Neutrophil (primary cell): ENCODE measurements at regions not wholly inside any gene's neighbourhood (a gene's known extent, or its start where the extent isn't known, plus 50 kb on each side); places are given as distances from the start of the nearest gene placed in this dataset.

Experiments
- H3K27ac ChIP-seq: fragments of 200-600 bp; sonication (generic); 2 replicates; pipeline ENCODE4 v1.5.1; 2016; ENCODE audit warnings: mild to moderate bottlenecking, moderate library complexity
- H3K27me3 ChIP-seq: fragments of 200-600 bp; sonication (generic); 2 replicates; pipeline ENCODE4 v1.6.0; 2016; ENCODE audit warnings: mild to moderate bottlenecking
- H3K36me3 ChIP-seq: fragments of 200-600 bp; sonication (generic); 2 replicates; pipeline ENCODE4 v1.5.1; 2017
- H3K4me1 ChIP-seq, 2 experiments: fragments of 200-600 bp in 1 of 2; sonication (generic) in 1 of 2; 1 replicate in 1 of 2; 2 replicates in 1 of 2; pipeline versions ENCODE4 v1.5.1 to v1.6.1; 2013 to 2016; ENCODE audit warnings: low read depth in 1 of 2, low read length in 1 of 2, mild to moderate bottlenecking in 1 of 2, moderate library complexity in 1 of 2; ENCODE audit not compliant: control insufficient read depth in 1 of 2, insufficient read depth in 1 of 2
- H3K4me3 ChIP-seq, 2 experiments: fragments of 200-600 bp in 1 of 2; sonication (generic) in 1 of 2; 1 replicate in 1 of 2; 2 replicates in 1 of 2; pipeline ENCODE4 v1.5.1; 2013 to 2016; ENCODE audit warnings: low read depth in 1 of 2, low read length in 1 of 2, mild to moderate bottlenecking in 1 of 2, moderate library complexity in 1 of 2
- H3K9me3 ChIP-seq: fragments of 200-600 bp; sonication (generic); 2 replicates; pipeline ENCODE4 v1.5.1; 2016
- TF ChIP-seq, protein P1 (sequence below): fragments of 200-600 bp; sonication (generic); IDR thresholded peaks from 2 replicates; pipeline ENCODE4 v1.5.1; 2016; ENCODE audit warnings: antibody characterized with exemption

DNA sequence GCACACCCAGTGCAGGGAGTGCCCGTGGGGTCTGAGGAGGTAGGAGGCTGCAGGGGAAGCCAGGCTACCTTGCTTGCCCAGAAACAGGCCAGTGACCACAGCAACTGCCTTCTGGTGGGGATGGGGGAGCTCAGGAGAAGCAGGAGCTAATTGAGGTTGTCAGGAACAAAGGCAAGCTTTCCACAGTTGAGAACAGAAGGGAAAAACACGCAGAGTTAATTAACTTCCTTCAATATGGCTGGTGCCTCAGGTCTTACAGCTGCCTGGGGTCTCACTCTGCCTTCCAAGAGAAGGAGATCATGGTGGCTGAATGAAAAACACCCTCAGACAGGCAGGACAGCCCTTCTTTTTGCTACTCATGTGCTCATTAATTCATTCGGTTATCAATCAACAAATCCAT is 127.9 kb upstream of the SYT13 start:
- TF ChIP-seq, protein P1, sequence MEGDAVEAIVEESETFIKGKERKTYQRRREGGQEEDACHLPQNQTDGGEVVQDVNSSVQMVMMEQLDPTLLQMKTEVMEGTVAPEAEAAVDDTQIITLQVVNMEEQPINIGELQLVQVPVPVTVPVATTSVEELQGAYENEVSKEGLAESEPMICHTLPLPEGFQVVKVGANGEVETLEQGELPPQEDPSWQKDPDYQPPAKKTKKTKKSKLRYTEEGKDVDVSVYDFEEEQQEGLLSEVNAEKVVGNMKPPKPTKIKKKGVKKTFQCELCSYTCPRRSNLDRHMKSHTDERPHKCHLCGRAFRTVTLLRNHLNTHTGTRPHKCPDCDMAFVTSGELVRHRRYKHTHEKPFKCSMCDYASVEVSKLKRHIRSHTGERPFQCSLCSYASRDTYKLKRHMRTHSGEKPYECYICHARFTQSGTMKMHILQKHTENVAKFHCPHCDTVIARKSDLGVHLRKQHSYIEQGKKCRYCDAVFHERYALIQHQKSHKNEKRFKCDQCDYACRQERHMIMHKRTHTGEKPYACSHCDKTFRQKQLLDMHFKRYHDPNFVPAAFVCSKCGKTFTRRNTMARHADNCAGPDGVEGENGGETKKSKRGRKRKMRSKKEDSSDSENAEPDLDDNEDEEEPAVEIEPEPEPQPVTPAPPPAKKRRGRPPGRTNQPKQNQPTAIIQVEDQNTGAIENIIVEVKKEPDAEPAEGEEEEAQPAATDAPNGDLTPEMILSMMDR: no peak
- Histone ChIP-seq H3K9me3 (no peaks in the 10 kb centered on the region), H3K27me3 (peaks cover 84% of the 10 kb centered on the region), H3K36me3 (no peaks in the 10 kb centered on the region), H3K4me1 (no peaks in the 10 kb centered on the region), H3K4me3 (no peak overlapping the region), H3K27ac (no peak overlapping the region)

DNA sequence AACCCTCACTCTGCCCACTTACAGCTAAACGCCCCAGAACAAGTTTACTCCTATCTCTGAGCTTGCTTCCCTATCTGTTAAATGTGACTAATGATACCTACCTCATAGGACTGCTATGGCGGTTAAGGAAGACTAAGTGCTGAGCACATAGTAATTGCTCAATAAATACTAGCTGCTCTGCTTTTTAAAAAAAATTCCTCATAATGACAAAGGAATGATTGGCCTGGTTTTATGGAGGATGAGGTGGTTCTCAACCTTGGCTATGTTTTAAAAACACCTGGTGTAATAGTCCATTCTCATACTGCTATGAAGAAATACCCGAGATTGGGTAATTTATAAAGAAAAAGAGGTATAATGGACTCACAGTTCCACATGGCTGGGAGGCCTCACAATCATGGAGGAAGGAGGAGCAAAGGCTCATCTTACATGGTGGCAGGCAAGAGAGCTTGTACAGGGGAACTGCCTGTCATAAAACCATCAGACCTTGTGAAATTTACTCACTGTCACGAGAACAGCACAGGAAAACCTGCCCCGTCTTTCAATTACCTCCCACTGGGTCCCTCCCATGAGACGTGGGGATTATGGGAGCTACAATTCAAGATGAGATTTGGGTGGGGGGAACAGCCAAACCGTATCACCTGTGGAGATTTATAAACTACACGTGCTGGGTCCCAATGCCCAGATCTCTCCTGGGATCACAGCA is 127.2 kb upstream of the SYT13 start:
- no peak overlapping the region for H3K27ac ChIP-seq

DNA sequence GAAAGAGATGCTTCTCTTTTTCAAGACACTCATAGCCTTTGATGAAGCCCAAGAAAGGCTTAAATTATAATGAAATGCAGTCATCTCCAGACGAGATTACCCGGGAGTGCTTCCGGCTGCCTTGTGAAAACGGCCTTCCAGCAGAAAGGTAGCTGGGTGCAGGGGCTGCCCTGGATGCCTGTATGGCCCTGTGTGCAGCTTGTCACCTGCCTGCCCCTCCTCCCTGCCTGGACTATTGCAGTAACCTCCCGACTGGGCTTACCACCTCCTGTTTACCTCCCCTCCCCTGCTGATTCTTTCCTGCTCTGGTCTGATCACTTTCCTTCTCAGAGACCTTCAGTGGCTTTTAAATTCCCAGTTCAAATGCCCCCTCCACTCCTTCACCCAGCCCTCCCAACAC is 126.4 kb upstream of the SYT13 start:
- H3K27me3 ChIP-seq: peaks cover 76% of the 10 kb centered on the region
- no peak overlapping the region for H3K27ac ChIP-seq
- TF ChIP-seq, protein P1: no peak
- no peaks in the 10 kb centered on the region for H3K4me1 ChIP-seq
- no peak overlapping the region for H3K4me3 ChIP-seq
- no peaks in the 10 kb centered on the region for H3K36me3 ChIP-seq
- H3K9me3 ChIP-seq: no peaks in the 10 kb centered on the region

More for the DNA sequence above, 127.2 kb upstream of the SYT13 start:
- Histone ChIP-seq H3K36me3 (no peaks in the 10 kb centered on the region), H3K4me1 (no peaks in the 10 kb centered on the region), H3K4me3 (no peak overlapping the region), H3K27me3 (peaks cover 77% of the 10 kb centered on the region), H3K9me3 (no peaks in the 10 kb centered on the region)
- TF ChIP-seq, protein P1: no peak

DNA sequence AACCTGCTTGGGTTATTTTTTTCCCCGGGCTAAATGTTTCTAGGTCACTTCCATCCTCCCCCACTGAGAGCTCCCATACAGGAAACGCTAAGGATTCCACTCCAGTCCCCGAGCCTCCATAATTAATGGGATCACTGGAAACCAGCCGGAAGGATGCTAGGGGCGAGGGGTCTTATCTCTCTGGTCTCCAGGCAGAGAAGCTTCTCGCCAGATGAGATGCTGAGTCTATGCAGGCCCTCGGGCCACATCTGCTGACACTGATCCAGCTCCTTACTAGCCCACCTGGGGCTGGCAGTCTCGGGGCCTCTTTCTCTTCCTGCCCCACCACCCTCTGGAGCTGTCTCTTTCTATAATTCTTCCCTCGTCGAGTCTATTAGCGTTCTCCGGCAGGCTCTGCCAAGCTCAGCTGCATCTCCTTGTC is 125.9 kb upstream of the SYT13 start:
- no peaks in the 10 kb centered on the region for H3K36me3 ChIP-seq
- H3K27ac ChIP-seq: no peak overlapping the region
- TF ChIP-seq, protein P1: no peak
- peaks cover 80% of the 10 kb centered on the region for H3K27me3 ChIP-seq
- no peaks in the 10 kb centered on the region for H3K9me3 ChIP-seq
- H3K4me1 ChIP-seq: no peaks in the 10 kb centered on the region
- H3K4me3 ChIP-seq: no peak overlapping the region

DNA sequence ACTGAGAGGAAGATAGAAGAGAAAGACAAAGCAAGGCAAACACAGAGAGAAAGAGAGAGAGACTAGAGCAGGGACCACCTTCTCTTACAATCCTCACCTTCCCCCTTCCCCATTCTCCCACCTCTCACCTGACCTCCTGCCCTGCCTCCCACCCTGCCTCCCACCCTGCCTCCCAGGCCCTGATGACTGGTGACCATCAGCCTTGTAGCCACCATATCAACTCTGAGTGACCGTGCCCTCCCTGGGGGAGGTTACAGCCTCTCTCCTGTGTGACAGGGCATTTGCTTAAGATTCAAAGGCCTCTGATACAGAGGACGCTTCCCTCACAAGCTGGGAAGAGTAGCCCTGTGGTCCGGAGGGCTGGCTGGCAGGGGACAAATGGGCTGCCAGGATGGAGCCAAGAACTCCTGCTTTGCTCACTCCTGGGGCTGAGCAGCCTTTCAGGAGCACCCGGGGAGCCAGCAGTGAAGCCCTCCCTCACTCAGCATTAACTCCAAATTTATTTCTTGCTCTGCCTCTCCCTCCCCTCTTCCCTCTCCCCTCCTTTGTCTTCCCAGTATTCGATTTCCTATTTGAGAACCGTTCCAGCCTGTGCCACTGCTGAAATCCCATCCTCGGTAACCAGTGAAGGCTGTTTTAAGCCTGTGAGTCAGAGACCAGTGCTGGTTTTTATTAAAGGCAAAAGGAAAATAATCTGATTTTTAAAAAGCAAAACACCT is 125.2 kb upstream of the SYT13 start:
- TF ChIP-seq, protein P1: no peak
- Histone ChIP-seq H3K27me3 (peaks cover 81% of the 10 kb centered on the region), H3K36me3 (no peaks in the 10 kb centered on the region)

More for the DNA sequence above, 125.2 kb upstream of the SYT13 start:
- no peaks in the 10 kb centered on the region for H3K9me3 ChIP-seq
- no peak overlapping the region for H3K27ac ChIP-seq
- no peak overlapping the region for H3K4me3 ChIP-seq
- H3K4me1 ChIP-seq: no peaks in the 10 kb centered on the region
